HG03558 (cell line): ENCODE measurements at regions not wholly inside any gene's neighbourhood (a gene's known extent, or its start where the extent isn't known, plus 50 kb on each side); places are given as distances from the start of the nearest gene placed in this dataset.

Experiments used
- ATAC-seq: cut with Tn5 transposase; IDR thresholded peaks from one replicate; pipeline ENCODE4 v1.9.1; 2021; ENCODE audit warnings: moderate number of reproducible peaks; ENCODE audit not compliant: unreplicated experiment; ENCODE audit errors: extremely low read depth

GRCh38 chr15:98177966-98178592 lies 217.6 kb downstream of the ARRDC4 start:
- ATAC-seq = no peak

GRCh38 chr15:98178861-98179260 lies 218.4 kb downstream of the ARRDC4 start:
- ATAC-seq = no peak

GRCh38 chr15:98187549-98187948 lies 227.0 kb downstream of the ARRDC4 start:
- no peak for ATAC-seq

- ATAC-seq = no peak
Measured at GRCh38 chr15:98190914-98191313, 230.4 kb downstream of the ARRDC4 start.

- ATAC-seq = no peak
Measured at GRCh38 chr15:98195796-98196195, 235.3 kb downstream of the ARRDC4 start.

GRCh38 chr15:98196371-98196770 lies 235.9 kb downstream of the ARRDC4 start:
- no peak for ATAC-seq

GRCh38 chr15:98202256-98202655 lies 241.8 kb downstream of the ARRDC4 start:
- ATAC-seq = no peak

- ATAC-seq = no peak
Measured at GRCh38 chr15:98203872-98204660, 243.6 kb downstream of the ARRDC4 start.

- no peak for ATAC-seq
Measured at GRCh38 chr15:98207928-98208327, 247.4 kb downstream of the ARRDC4 start.

GRCh38 chr15:98213346-98213979 lies 253.0 kb downstream of the ARRDC4 start:
- no peak for ATAC-seq

- no peak for ATAC-seq
Measured at GRCh38 chr15:98216166-98216565, 255.7 kb downstream of the ARRDC4 start.

GRCh38 chr15:98217356-98217755 lies 256.9 kb downstream of the ARRDC4 start:
- no peak for ATAC-seq

GRCh38 chr15:98221144-98221543 lies 260.6 kb downstream of the ARRDC4 start:
- ATAC-seq = no peak

GRCh38 chr15:98221577-98221976 lies 261.1 kb downstream of the ARRDC4 start:
- no peak for ATAC-seq

- no peak for ATAC-seq
Measured at GRCh38 chr15:98226149-98226548, 265.6 kb downstream of the ARRDC4 start.

GRCh38 chr15:98226578-98226977 lies 266.1 kb downstream of the ARRDC4 start:
- no peak for ATAC-seq

GRCh38 chr15:98228846-98229245 lies 268.3 kb downstream of the ARRDC4 start:
- ATAC-seq = no peak

GRCh38 chr15:98230975-98231374 lies 270.5 kb downstream of the ARRDC4 start:
- no peak for ATAC-seq

GRCh38 chr15:98231696-98232440 lies 271.4 kb downstream of the ARRDC4 start:
- no peak for ATAC-seq

- no peak for ATAC-seq
Measured at GRCh38 chr15:98232761-98233160, 272.3 kb downstream of the ARRDC4 start.

GRCh38 chr15:98233873-98234272 lies 273.4 kb downstream of the ARRDC4 start:
- no peak for ATAC-seq
